ENCODE measurements at regions not wholly inside any gene's neighbourhood (a gene's known extent, or its start where the extent isn't known, plus 50 kb on each side); places are given as distances from the start of the nearest gene placed in this dataset.

GRCh38 chr12:59194794-59195193 is 274.5 kb upstream of the LRIG3 start:
- no peak for DNase-seq
- Mint-ChIP-seq H3K27ac (no peak overlapping the region), H3K4me3 (no peak overlapping the region), H3K9me3 (ENCODE audit: low read depth) (no peaks in the 10 kb centered on the region), H3K27me3 (no peaks in the 10 kb centered on the region), H3K4me1 (no peaks in the 10 kb centered on the region), H3K36me3 (no peaks in the 10 kb centered on the region)
- no peak for ATAC-seq
- CTCF ChIA-PET = no interaction called here

GRCh38 chr12:59193476-59194050 is 273.3 kb upstream of the LRIG3 start:
- Mint-ChIP-seq H3K9me3 (ENCODE audit: low read depth) (no peaks in the 10 kb centered on the region), H3K4me1 (no peaks in the 10 kb centered on the region), H3K4me3 (no peak overlapping the region), H3K27me3 (no peaks in the 10 kb centered on the region), H3K36me3 (no peaks in the 10 kb centered on the region), H3K27ac (no peak overlapping the region)
- DNase-seq (no peak), ATAC-seq (no peak)
- CTCF ChIA-PET = no interaction called here

GRCh38 chr12:59191372-59191771 is 271.1 kb upstream of the LRIG3 start:
- no peak for ATAC-seq
- Mint-ChIP-seq H3K27me3 (no peaks in the 10 kb centered on the region), H3K9me3 (ENCODE audit: low read depth) (no peaks in the 10 kb centered on the region), H3K4me1 (no peaks in the 10 kb centered on the region), H3K36me3 (no peaks in the 10 kb centered on the region), H3K27ac (no peak overlapping the region), H3K4me3 (no peak overlapping the region)
- no peak for DNase-seq
- CTCF ChIA-PET = no interaction called here

GRCh38 chr12:59186451-59186850 is 266.1 kb upstream of the LRIG3 start:
- H3K36me3 Mint-ChIP-seq = no peaks in the 10 kb centered on the region
- H3K9me3 Mint-ChIP-seq (ENCODE audit: low read depth) = no peaks in the 10 kb centered on the region
- ATAC-seq (no peak), DNase-seq (no peak)
- no peaks in the 10 kb centered on the region for H3K4me1 Mint-ChIP-seq
- H3K4me3 Mint-ChIP-seq = no peak overlapping the region
- CTCF ChIA-PET = no interaction called here
- H3K27ac Mint-ChIP-seq = no peak overlapping the region
- no peaks in the 10 kb centered on the region for H3K27me3 Mint-ChIP-seq

GRCh38 chr12:59185295-59185694 is 265.0 kb upstream of the LRIG3 start:
- no peak for ATAC-seq
- Mint-ChIP-seq H3K4me1 (no peaks in the 10 kb centered on the region), H3K27me3 (no peaks in the 10 kb centered on the region), H3K9me3 (ENCODE audit: low read depth) (no peaks in the 10 kb centered on the region), H3K4me3 (no peak overlapping the region), H3K27ac (no peak overlapping the region), H3K36me3 (no peaks in the 10 kb centered on the region)
- CTCF ChIA-PET = no interaction called here
- DNase-seq = no peak

GRCh38 chr12:59182658-59183455 is 262.6 kb upstream of the LRIG3 start:
- Mint-ChIP-seq H3K27ac (no peak overlapping the region), H3K27me3 (no peaks in the 10 kb centered on the region), H3K9me3 (ENCODE audit: low read depth) (no peaks in the 10 kb centered on the region), H3K36me3 (no peaks in the 10 kb centered on the region), H3K4me3 (no peak overlapping the region), H3K4me1 (no peaks in the 10 kb centered on the region)
- DNase-seq = no peak
- ATAC-seq = no peak
- CTCF ChIA-PET = no interaction called here

- no peak overlapping the region for H3K4me3 Mint-ChIP-seq
- CTCF ChIA-PET = no interaction called here
- no peaks in the 10 kb centered on the region for H3K4me1 Mint-ChIP-seq
- H3K27me3 Mint-ChIP-seq = no peaks in the 10 kb centered on the region
- H3K9me3 Mint-ChIP-seq (ENCODE audit: low read depth) = no peaks in the 10 kb centered on the region
- H3K36me3 Mint-ChIP-seq = no peaks in the 10 kb centered on the region
- no peak for ATAC-seq
- no peak for DNase-seq
- no peak overlapping the region for H3K27ac Mint-ChIP-seq
Measured at GRCh38 chr12:59182191-59182590, 261.9 kb upstream of the LRIG3 start.

GRCh38 chr12:59181196-59181777 is 261.0 kb upstream of the LRIG3 start:
- no peaks in the 10 kb centered on the region for H3K9me3 Mint-ChIP-seq (ENCODE audit: low read depth)

GRCh38 chr12:59179231-59179630 is 258.9 kb upstream of the LRIG3 start:
- Mint-ChIP-seq H3K9me3 (ENCODE audit: low read depth) (no peaks in the 10 kb centered on the region), H3K36me3 (no peaks in the 10 kb centered on the region), H3K4me3 (no peak overlapping the region), H3K27ac (no peak overlapping the region), H3K27me3 (no peaks in the 10 kb centered on the region), H3K4me1 (no peaks in the 10 kb centered on the region)
- DNase-seq (no peak), ATAC-seq (no peak)
- CTCF ChIA-PET = no interaction called here

More at GRCh38 chr12:59181196-59181777, 261.0 kb upstream of the LRIG3 start:
- Mint-ChIP-seq H3K27me3 (no peaks in the 10 kb centered on the region), H3K36me3 (no peaks in the 10 kb centered on the region), H3K4me3 (no peak overlapping the region), H3K27ac (no peak overlapping the region), H3K4me1 (no peaks in the 10 kb centered on the region)
- DNase-seq (no peak), ATAC-seq (no peak)
- CTCF ChIA-PET = no interaction called here

GRCh38 chr12:59173695-59174094 is 253.4 kb upstream of the LRIG3 start:
- DNase-seq (no peak), ATAC-seq (no peak)
- CTCF ChIA-PET = no interaction called here
- Mint-ChIP-seq H3K4me3 (no peak overlapping the region), H3K36me3 (no peaks in the 10 kb centered on the region), H3K27me3 (no peaks in the 10 kb centered on the region), H3K27ac (no peak overlapping the region), H3K4me1 (no peaks in the 10 kb centered on the region), H3K9me3 (ENCODE audit: low read depth) (no peaks in the 10 kb centered on the region)

- DNase-seq (no peak), ATAC-seq (no peak)
- no peaks in the 10 kb centered on the region for H3K9me3 Mint-ChIP-seq (ENCODE audit: low read depth)
- H3K4me1 Mint-ChIP-seq = no peaks in the 10 kb centered on the region
- H3K27ac Mint-ChIP-seq = no peak overlapping the region
- no peaks in the 10 kb centered on the region for H3K27me3 Mint-ChIP-seq
- CTCF ChIA-PET = no interaction called here
- H3K36me3 Mint-ChIP-seq = no peaks in the 10 kb centered on the region
- H3K4me3 Mint-ChIP-seq = no peak overlapping the region
Measured at GRCh38 chr12:59168647-59169046, 248.3 kb upstream of the LRIG3 start.

GRCh38 chr12:59166457-59166856 is 246.2 kb upstream of the LRIG3 start:
- Mint-ChIP-seq H3K27me3 (no peaks in the 10 kb centered on the region), H3K4me3 (no peak overlapping the region), H3K4me1 (no peaks in the 10 kb centered on the region), H3K36me3 (no peaks in the 10 kb centered on the region), H3K9me3 (ENCODE audit: low read depth) (no peaks in the 10 kb centered on the region), H3K27ac (no peak overlapping the region)
- CTCF ChIA-PET = no interaction called here
- ATAC-seq (no peak), DNase-seq (no peak)

GRCh38 chr12:59164991-59165718 is 244.9 kb upstream of the LRIG3 start:
- H3K27ac Mint-ChIP-seq = no peak overlapping the region
- H3K4me3 Mint-ChIP-seq = no peak overlapping the region
- H3K36me3 Mint-ChIP-seq = no peaks in the 10 kb centered on the region
- H3K9me3 Mint-ChIP-seq (ENCODE audit: low read depth) = no peaks in the 10 kb centered on the region
- H3K4me1 Mint-ChIP-seq = no peaks in the 10 kb centered on the region
- H3K27me3 Mint-ChIP-seq = no peaks in the 10 kb centered on the region
- CTCF ChIA-PET = interaction anchor here (1.3 kb wide), 1 partner anchor 14 kb away, joined by 5 read pairs; no protein-coding TSS in a partner anchor
- ATAC-seq (no peak), DNase-seq (no peak)

- Mint-ChIP-seq H3K9me3 (ENCODE audit: low read depth) (peaks cover 2% of the 10 kb centered on the region), H3K4me3 (no peak overlapping the region), H3K27me3 (no peaks in the 10 kb centered on the region), H3K36me3 (no peaks in the 10 kb centered on the region), H3K4me1 (no peaks in the 10 kb centered on the region), H3K27ac (no peak overlapping the region)
- ATAC-seq (no peak), DNase-seq (no peak)
- CTCF ChIA-PET = interaction anchor here (1.3 kb wide), 1 partner anchor 13 kb away, joined by 5 read pairs; no protein-coding TSS in a partner anchor
Measured at GRCh38 chr12:59164226-59164625, 243.9 kb upstream of the LRIG3 start.

All from activated CD8-positive, alpha-beta memory T cell treated with anti-CD3 and anti-CD28 coated beads, Interleukin-2, amount 10 ng/mL, durations not matched to agents 7 days and 5 days (primary cell).